Right lobe of liver (tissue), 4 donors: ENCODE measurements at regions not wholly inside any gene's neighbourhood (a gene's known extent, or its start where the extent isn't known, plus 50 kb on each side); places are given as distances from the start of the nearest gene placed in this dataset.

Experiments used
- CTCF ChIP-seq, 4 donors: fragments of 200-600 bp in 3 of 4; fragments of 450-650 bp in 1 of 4; IDR thresholded peaks; one replicate each; pipeline versions ENCODE4 v1.5.1 to v1.8.0; 2016 to 2022; ENCODE audit warnings: antibody characterized with exemption in 4 of 4, mild to moderate bottlenecking in 2 of 4
- POLR2A ChIP-seq: fragments of 450-650 bp; IDR thresholded peaks from one replicate; pipeline ENCODE4 v1.6.1; 2017; ENCODE audit warnings: antibody characterized with exemption, mild to moderate bottlenecking
- donor health status: DM: no; HTN: no; CAD: no.
- donor health status: DM: no; HTN: no; CAD: no.
- donor health status: DM: no; HTN: yes; CAD: no.

GRCh38 chr10:85513436-85513835 lies 853.2 kb downstream of the GRID1 start:
- TF ChIP-seq CTCF (IDR thresholded peaks at IDR 0.05) (no peak), POLR2A (no peak)
